ENCODE measurements at regions not wholly inside any gene's neighbourhood (a gene's known extent, or its start where the extent isn't known, plus 50 kb on each side); places are given as distances from the start of the nearest gene placed in this dataset.

GRCh38 chr11:70667767-70668166 is 269.4 kb downstream of the CTTN start (continued):
- TF ChIP-seq BCLAF1 (IDR thresholded peaks at IDR 0.05) (no peak), ZBTB42 (CRISPR knock-in tag; IDR thresholded peaks at IDR 0.05) (peak; percentile 31; the same call in 1 of the 2 replicates), SNAI1 (CRISPR knock-in tag; IDR thresholded peaks at IDR 0.05; ENCODE audit: borderline replicate concordance) (no peak), ZNF503 (CRISPR knock-in tag; IDR thresholded peaks at IDR 0.05) (no peak), SOX6 (IDR thresholded peaks at IDR 0.05) (no peak), SOX6 (CRISPR knock-in tag; IDR thresholded peaks at IDR 0.05) (no peak), ZNF607 (CRISPR knock-in tag; IDR thresholded peaks at IDR 0.05; ENCODE audit: borderline replicate concordance) (no peak), THAP11 (CRISPR knock-in tag; IDR thresholded peaks at IDR 0.05) (0 out of 2 replicates have a peak, but pooled peaks have one; percentile 29), ZNF234 (CRISPR knock-in tag; conservative IDR thresholded peaks at IDR 0.05) (no peak), ZNF7 (CRISPR knock-in tag; IDR thresholded peaks at IDR 0.05) (no peak), U2AF1 (optimal IDR thresholded peaks at IDR 0.05; ENCODE audit: low read depth, low read length) (no peak), GTF2F1 (IDR thresholded peaks at IDR 0.05; ENCODE audit: low read length) (no peak), CREB1 (IDR thresholded peaks at IDR 0.05) (no peak), CREB1 (CRISPR knock-in tag; IDR thresholded peaks at IDR 0.05) (no peak), SMYD3 (CRISPR knock-in tag; IDR thresholded peaks at IDR 0.05) (no peak), ERF (CRISPR knock-in tag; IDR thresholded peaks at IDR 0.05) (peak; percentile 50; the same call in 1 of the 2 replicates), SIN3B (IDR thresholded peaks at IDR 0.05; ENCODE audit: low read length) (no peak), ZBTB38 (CRISPR knock-in tag; IDR thresholded peaks at IDR 0.05) (0 out of 2 replicates have a peak, but pooled peaks have one; percentile 45), SMAD9 (CRISPR knock-in tag; IDR thresholded peaks at IDR 0.05) (no peak), BRCA1 (CRISPR knock-in tag; IDR thresholded peaks at IDR 0.05) (no peak), BCL6 (CRISPR knock-in tag; IDR thresholded peaks at IDR 0.05) (no peak), ZBTB46 (CRISPR knock-in tag; IDR thresholded peaks at IDR 0.05; ENCODE audit: borderline replicate concordance) (no peak), NR2F6 (IDR thresholded peaks at IDR 0.05) (peak; percentile 33; the same call in 1 of the 2 replicates), NR2F6 (CRISPR knock-in tag; IDR thresholded peaks at IDR 0.05) (no peak)
- TF ChIP-seq, protein P1, sequence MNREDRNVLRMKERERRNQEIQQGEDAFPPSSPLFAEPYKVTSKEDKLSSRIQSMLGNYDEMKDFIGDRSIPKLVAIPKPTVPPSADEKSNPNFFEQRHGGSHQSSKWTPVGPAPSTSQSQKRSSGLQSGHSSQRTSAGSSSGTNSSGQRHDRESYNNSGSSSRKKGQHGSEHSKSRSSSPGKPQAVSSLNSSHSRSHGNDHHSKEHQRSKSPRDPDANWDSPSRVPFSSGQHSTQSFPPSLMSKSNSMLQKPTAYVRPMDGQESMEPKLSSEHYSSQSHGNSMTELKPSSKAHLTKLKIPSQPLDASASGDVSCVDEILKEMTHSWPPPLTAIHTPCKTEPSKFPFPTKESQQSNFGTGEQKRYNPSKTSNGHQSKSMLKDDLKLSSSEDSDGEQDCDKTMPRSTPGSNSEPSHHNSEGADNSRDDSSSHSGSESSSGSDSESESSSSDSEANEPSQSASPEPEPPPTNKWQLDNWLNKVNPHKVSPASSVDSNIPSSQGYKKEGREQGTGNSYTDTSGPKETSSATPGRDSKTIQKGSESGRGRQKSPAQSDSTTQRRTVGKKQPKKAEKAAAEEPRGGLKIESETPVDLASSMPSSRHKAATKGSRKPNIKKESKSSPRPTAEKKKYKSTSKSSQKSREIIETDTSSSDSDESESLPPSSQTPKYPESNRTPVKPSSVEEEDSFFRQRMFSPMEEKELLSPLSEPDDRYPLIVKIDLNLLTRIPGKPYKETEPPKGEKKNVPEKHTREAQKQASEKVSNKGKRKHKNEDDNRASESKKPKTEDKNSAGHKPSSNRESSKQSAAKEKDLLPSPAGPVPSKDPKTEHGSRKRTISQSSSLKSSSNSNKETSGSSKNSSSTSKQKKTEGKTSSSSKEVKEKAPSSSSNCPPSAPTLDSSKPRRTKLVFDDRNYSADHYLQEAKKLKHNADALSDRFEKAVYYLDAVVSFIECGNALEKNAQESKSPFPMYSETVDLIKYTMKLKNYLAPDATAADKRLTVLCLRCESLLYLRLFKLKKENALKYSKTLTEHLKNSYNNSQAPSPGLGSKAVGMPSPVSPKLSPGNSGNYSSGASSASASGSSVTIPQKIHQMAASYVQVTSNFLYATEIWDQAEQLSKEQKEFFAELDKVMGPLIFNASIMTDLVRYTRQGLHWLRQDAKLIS (CRISPR knock-in tag; IDR thresholded peaks at IDR 0.05), result no peak
